HCT116 (cell line): ENCODE measurements at regions not wholly inside any gene's neighbourhood (a gene's known extent, or its start where the extent isn't known, plus 50 kb on each side); places are given as distances from the start of the nearest gene placed in this dataset.

Source experiments
- ATAC-seq: fragments of 200-7000 bp; cut with Tn5 transposase; 2 replicates; pipeline ENCODE4 v1.9.1; 2020; ENCODE audit warnings: mild to moderate bottlenecking, moderate library complexity
- BruUV-seq: library from RNA; stranded (reverse); fragments of 400-500 nt; replicated peaks from 2 replicates; lab custom pipeline; 2021; lab: Mats Ljungman, UMichigan
- CTCF ChIA-PET: fragments of 300-600 bp; sonication (Branson Sonifier 250); formaldehyde crosslinking; loops from one replicate; lab custom pipeline; 2021; ENCODE audit warnings: antibody characterized with exemption; lab: Charles Lee
- POLR2A ChIA-PET: fragments of 300-600, 350-600 bp; sonication (Branson Sonifier 250); formaldehyde crosslinking; loops from one replicate; lab custom pipeline; 2021; ENCODE audit warnings: antibody characterized with exemption; lab: Charles Lee
- RAD21 ChIA-PET, 2 experiments: fragments of 300-600 bp; sonication (Branson Sonifier 250); formaldehyde crosslinking; loops; one replicate each; lab custom pipeline; 2023; ENCODE audit warnings: low total read pairs in 2 of 2; ENCODE audit not compliant: uncharacterized antibody in 2 of 2, unreplicated experiment in 2 of 2, low non-redundant PET in 1 of 2; lab: Charles Lee
- DNase-seq: peaks from one replicate; pipeline ENCODE4 v3.0.0-alpha.2; 2010; ENCODE audit warnings: low read depth, low spot score
- H2AFZ ChIP-seq: fragments of 200-600 bp; shearing (Covaris generic), sonication (generic); 2 replicates; pipeline ENCODE4 v1.6.1; 2017; ENCODE audit warnings: low read depth, mixed run types, mixed read lengths, antibody characterized with exemption, low read length; ENCODE audit not compliant: poor library complexity, severe bottlenecking
- H3K27ac ChIP-seq: 2 replicates; pipeline ENCODE4 v1.5.1; 2012; ENCODE audit warnings: low read depth, low read length
- H3K27me3 ChIP-seq: fragments of 200-600 bp; sonication (generic); 2 replicates; pipeline ENCODE4 v1.6.1; 2016; ENCODE audit warnings: mixed run types, low read length, mixed read lengths; ENCODE audit not compliant: insufficient read depth
- H3K36me3 ChIP-seq, 2 experiments: fragments of 200-500 bp in 1 of 2; fragments of 200-600 bp in 1 of 2; sonication (Bioruptor generic) in 1 of 2; sonication (generic) in 1 of 2; 2 replicates each; pipeline versions ENCODE4 v1.5.1 to v1.6.1; 2014 to 2016; ENCODE audit warnings: low read length in 2 of 2, inconsistent platforms in 1 of 2, mixed read lengths in 1 of 2, mixed run types in 1 of 2; ENCODE audit not compliant: insufficient read depth in 2 of 2, control insufficient read depth in 1 of 2
- H3K4me1 ChIP-seq, 2 experiments: fragments of 200-600 bp in 1 of 2; sonication (generic) in 1 of 2; 2 replicates each; pipeline versions ENCODE4 v1.5.1 to v1.6.1; 2012 to 2017; ENCODE audit warnings: low read length in 2 of 2, inconsistent platforms in 1 of 2, mild to moderate bottlenecking in 1 of 2, mixed read lengths in 1 of 2, mixed run types in 1 of 2, moderate library complexity in 1 of 2; ENCODE audit not compliant: insufficient read depth in 2 of 2, control insufficient read depth in 1 of 2
- H3K4me2 ChIP-seq: fragments of 200-600 bp; sonication (generic); 2 replicates; pipeline ENCODE4 v1.6.1; 2017; ENCODE audit warnings: mixed run types, low read length, mixed read lengths
- H3K4me3 ChIP-seq, 2 experiments: fragments of 200-600 bp in 1 of 2; sonication (generic) in 1 of 2; replicated peaks in 1 of 2; 2 replicates each; pipeline ENCODE4 v1.5.1; 2011 to 2016; ENCODE audit warnings: low read length in 2 of 2, control low read depth in 1 of 2, low read depth in 1 of 2, mild to moderate bottlenecking in 1 of 2, mixed read lengths in 1 of 2, mixed run types in 1 of 2
- H3K79me2 ChIP-seq: fragments of 200-600 bp; sonication (generic); 2 replicates; pipeline ENCODE4 v1.6.1; 2017; ENCODE audit warnings: mild to moderate bottlenecking, mixed run types, low read length, moderate library complexity, mixed read lengths; ENCODE audit not compliant: insufficient read depth
- H3K9ac ChIP-seq: fragments of 200-600 bp; sonication (generic); 2 replicates; pipeline ENCODE4 v1.6.1; 2016; ENCODE audit warnings: low read length, mixed read lengths
- H3K9me2 ChIP-seq: fragments of 200-600 bp; sonication (generic), shearing (Covaris generic); 2 replicates; pipeline ENCODE4 v1.6.1; 2017; ENCODE audit warnings: mixed run types, mild to moderate bottlenecking, moderate library complexity; ENCODE audit not compliant: insufficient read depth
- H3K9me3 ChIP-seq, 2 experiments: fragments of 200-500 bp in 1 of 2; fragments of 200-600 bp in 1 of 2; sonication (Bioruptor generic) in 1 of 2; sonication (generic) in 1 of 2; 2 replicates each; pipeline ENCODE4 v1.6.1; 2014 to 2017; ENCODE audit warnings: low read length in 2 of 2, mixed read lengths in 2 of 2, inconsistent platforms in 1 of 2, low read depth in 1 of 2, mild to moderate bottlenecking in 1 of 2, mixed run types in 1 of 2, moderate library complexity in 1 of 2; ENCODE audit not compliant: control insufficient read depth in 1 of 2, insufficient read depth in 1 of 2
- H4K20me1 ChIP-seq: fragments of 200-600 bp; sonication (generic), shearing (Covaris generic); 2 replicates; pipeline ENCODE4 v1.6.1; 2017; ENCODE audit warnings: mixed run types, mild to moderate bottlenecking, moderate library complexity; ENCODE audit not compliant: insufficient read depth
- CEBPB ChIP-seq: IDR thresholded peaks from 2 replicates; pipeline ENCODE4 v1.6.1; 2012; ENCODE audit warnings: low read depth
- EGR1 ChIP-seq: IDR thresholded peaks from 2 replicates; pipeline ENCODE4 v1.6.1; 2012; ENCODE audit warnings: low read depth
- ELF1 ChIP-seq: IDR thresholded peaks from 2 replicates; pipeline ENCODE4 v1.6.1; 2012; ENCODE audit warnings: low read depth, borderline replicate concordance
- EZH2 ChIP-seq: fragments of 200-600 bp; sonication (generic); IDR thresholded peaks from 2 replicates; pipeline ENCODE4 v1.6.1; 2017; ENCODE audit warnings: antibody characterized with exemption, mixed run types
- EZH2phosphoT487 ChIP-seq: fragments of 200-600 bp; IDR thresholded peaks from 2 replicates; pipeline ENCODE4 v1.6.1; 2018; ENCODE audit warnings: antibody characterized with exemption, borderline replicate concordance
- FOSL1 ChIP-seq: IDR thresholded peaks from 2 replicates; pipeline ENCODE4 v1.6.1; 2012; ENCODE audit warnings: low read depth
- JUND ChIP-seq: IDR thresholded peaks from 2 replicates; pipeline ENCODE4 v1.6.1; 2012
- POLR2A ChIP-seq: IDR thresholded peaks from 2 replicates; pipeline ENCODE4 v1.7.0; 2011; ENCODE audit warnings: borderline replicate concordance; ENCODE audit not compliant: insufficient read depth, insufficient read length; ENCODE audit errors: extremely low read depth
- POLR2AphosphoS5 ChIP-seq: IDR thresholded peaks from 2 replicates; pipeline ENCODE4 v1.6.1; 2011; ENCODE audit warnings: mild to moderate bottlenecking, low read depth, low read length, moderate library complexity
- SIN3A ChIP-seq: IDR thresholded peaks from 2 replicates; pipeline ENCODE4 v1.6.1; 2012; ENCODE audit warnings: low read depth
- ZFX ChIP-seq: fragments of 450-650 bp; IDR thresholded peaks from 2 replicates; pipeline ENCODE4 v1.6.1; 2017
- ZNF274 ChIP-seq: fragments of 200-500 bp; sonication (Bioruptor generic); IDR thresholded peaks from 2 replicates; pipeline ENCODE4 v1.6.1; 2014; ENCODE audit warnings: mild to moderate bottlenecking, low read depth, low read length, inconsistent platforms
- intact Hi-C: fragments of 100-400 bp; cut with micrococcal nuclease; formaldehyde crosslinking; loops from 2 replicates; pipeline ENCODE4 v1.10.0; 2022
- TF ChIP-seq, protein P1 (sequence below), 3 experiments: fragments of 200-600 bp in 1 of 3; sonication (generic) in 1 of 3; IDR thresholded peaks in 2 of 3; conservative IDR thresholded peaks in 1 of 3; 2 replicates each; pipeline ENCODE4 v1.5.1; 2012 to 2017; ENCODE audit warnings: low read depth in 2 of 3, low read length in 2 of 3, antibody characterized with exemption in 1 of 3, borderline replicate concordance in 1 of 3, control low read depth in 1 of 3, mild to moderate bottlenecking in 1 of 3, mixed read lengths in 1 of 3, mixed run types in 1 of 3, moderate library complexity in 1 of 3; ENCODE audit not compliant: insufficient read depth in 1 of 3
- TF ChIP-seq, protein P2 (sequence below): IDR thresholded peaks from 2 replicates; pipeline ENCODE4 v1.6.1; 2012
- TF ChIP-seq, protein P3 (sequence below): IDR thresholded peaks from 2 replicates; pipeline ENCODE4 v1.6.1; 2012
- TF ChIP-seq, protein P4 (sequence below): IDR thresholded peaks from 2 replicates; pipeline ENCODE4 v1.6.1; 2011; ENCODE audit warnings: mild to moderate bottlenecking, low read length, moderate library complexity; ENCODE audit not compliant: insufficient replicate concordance; ENCODE audit errors: extremely low read depth
- TF ChIP-seq, protein P5 (sequence below): IDR thresholded peaks from 2 replicates; pipeline ENCODE4 v1.6.1; 2012; ENCODE audit warnings: low read depth

DNA sequence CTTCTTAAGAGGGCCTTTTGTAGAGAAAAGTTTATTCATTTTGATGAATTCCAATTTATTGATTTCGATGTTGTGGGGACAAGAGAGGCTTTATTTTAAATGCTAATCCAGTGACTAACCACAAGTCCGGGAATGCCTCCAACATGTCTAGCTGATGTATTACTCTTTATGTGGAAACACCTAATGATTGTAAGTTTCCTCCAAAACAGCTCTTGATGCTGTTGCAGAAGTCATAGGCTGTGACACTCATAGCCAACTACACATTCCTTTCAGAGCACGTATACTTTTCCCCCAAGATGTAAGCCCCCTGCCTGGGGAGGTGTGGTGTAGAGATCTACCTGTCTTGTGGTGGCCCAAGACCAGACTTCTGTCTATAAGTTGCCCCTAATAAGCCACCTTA is 61.3 kb upstream of the RNF24 start (continued):
- TF ChIP-seq, protein P1, sequence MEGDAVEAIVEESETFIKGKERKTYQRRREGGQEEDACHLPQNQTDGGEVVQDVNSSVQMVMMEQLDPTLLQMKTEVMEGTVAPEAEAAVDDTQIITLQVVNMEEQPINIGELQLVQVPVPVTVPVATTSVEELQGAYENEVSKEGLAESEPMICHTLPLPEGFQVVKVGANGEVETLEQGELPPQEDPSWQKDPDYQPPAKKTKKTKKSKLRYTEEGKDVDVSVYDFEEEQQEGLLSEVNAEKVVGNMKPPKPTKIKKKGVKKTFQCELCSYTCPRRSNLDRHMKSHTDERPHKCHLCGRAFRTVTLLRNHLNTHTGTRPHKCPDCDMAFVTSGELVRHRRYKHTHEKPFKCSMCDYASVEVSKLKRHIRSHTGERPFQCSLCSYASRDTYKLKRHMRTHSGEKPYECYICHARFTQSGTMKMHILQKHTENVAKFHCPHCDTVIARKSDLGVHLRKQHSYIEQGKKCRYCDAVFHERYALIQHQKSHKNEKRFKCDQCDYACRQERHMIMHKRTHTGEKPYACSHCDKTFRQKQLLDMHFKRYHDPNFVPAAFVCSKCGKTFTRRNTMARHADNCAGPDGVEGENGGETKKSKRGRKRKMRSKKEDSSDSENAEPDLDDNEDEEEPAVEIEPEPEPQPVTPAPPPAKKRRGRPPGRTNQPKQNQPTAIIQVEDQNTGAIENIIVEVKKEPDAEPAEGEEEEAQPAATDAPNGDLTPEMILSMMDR (IDR thresholded peaks at IDR 0.05 in 2 of 3, conservative IDR thresholded peaks at IDR 0.05 in 1 of 3; ENCODE audit: borderline replicate concordance in 1 of 3, insufficient read depth in 1 of 3, low read depth in 2 of 3, low read length in 2 of 3), result no peak
- no peak for TF ChIP-seq POLR2A
- TF ChIP-seq, all 23 proteins: peak for 7

DNA sequence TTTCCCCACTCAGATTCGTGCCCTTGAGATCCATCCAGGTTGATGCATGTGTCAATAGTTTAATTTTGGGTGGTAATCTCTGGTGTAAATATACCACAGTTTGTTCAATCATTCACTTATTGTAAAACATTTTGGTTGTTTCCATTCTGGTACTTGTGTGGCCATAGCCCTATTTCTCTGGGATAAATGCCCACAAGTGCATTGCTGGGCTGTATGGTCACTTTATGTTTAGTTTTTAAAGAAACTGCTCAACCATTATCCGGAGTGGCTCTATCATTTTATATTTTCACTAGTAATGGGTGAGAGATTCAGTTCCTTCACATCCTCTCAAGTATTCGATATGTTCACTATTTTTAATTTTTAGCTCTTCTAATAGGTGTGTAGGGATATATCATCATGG is 60.7 kb upstream of the RNF24 start:
- Histone ChIP-seq H3K4me1 (peaks cover 14 to 22% of the 10 kb centered on the region in 2 experiments), H3K9me3 (no peaks in the 10 kb centered on the region), H3K4me2 (peak overlapping the region; percentile 49), H3K9ac (no peak overlapping the region), H2AFZ (no peak overlapping the region), H3K9me2 (no peaks in the 10 kb centered on the region), H4K20me1 (no peaks in the 10 kb centered on the region), H3K27me3 (no peaks in the 10 kb centered on the region; the same call in 1 of the 2 replicates), H3K36me3 (no peaks in the 10 kb centered on the region), H3K27ac (no peak overlapping the region), H3K79me2 (no peaks in the 10 kb centered on the region), H3K4me3 (no peak overlapping the region)
- intact Hi-C loops, result no loop called here
- TF ChIP-seq EZH2, result no peak
- TF ChIP-seq POLR2A, result no peak
- no peak for TF ChIP-seq ZNF274
- TF ChIP-seq FOSL1, result no peak
- TF ChIP-seq, protein P2, sequence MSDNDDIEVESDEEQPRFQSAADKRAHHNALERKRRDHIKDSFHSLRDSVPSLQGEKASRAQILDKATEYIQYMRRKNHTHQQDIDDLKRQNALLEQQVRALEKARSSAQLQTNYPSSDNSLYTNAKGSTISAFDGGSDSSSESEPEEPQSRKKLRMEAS, result no peak
- TF ChIP-seq ELF1, result no peak
- TF ChIP-seq JUND, result no peak
- no peak for TF ChIP-seq SIN3A
- no peak for TF ChIP-seq ZFX
- no peak for TF ChIP-seq CEBPB
- TF ChIP-seq EGR1, result no peak
- TF ChIP-seq, protein P3, sequence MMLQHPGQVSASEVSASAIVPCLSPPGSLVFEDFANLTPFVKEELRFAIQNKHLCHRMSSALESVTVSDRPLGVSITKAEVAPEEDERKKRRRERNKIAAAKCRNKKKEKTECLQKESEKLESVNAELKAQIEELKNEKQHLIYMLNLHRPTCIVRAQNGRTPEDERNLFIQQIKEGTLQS, result no peak
- TF ChIP-seq, protein P4, sequence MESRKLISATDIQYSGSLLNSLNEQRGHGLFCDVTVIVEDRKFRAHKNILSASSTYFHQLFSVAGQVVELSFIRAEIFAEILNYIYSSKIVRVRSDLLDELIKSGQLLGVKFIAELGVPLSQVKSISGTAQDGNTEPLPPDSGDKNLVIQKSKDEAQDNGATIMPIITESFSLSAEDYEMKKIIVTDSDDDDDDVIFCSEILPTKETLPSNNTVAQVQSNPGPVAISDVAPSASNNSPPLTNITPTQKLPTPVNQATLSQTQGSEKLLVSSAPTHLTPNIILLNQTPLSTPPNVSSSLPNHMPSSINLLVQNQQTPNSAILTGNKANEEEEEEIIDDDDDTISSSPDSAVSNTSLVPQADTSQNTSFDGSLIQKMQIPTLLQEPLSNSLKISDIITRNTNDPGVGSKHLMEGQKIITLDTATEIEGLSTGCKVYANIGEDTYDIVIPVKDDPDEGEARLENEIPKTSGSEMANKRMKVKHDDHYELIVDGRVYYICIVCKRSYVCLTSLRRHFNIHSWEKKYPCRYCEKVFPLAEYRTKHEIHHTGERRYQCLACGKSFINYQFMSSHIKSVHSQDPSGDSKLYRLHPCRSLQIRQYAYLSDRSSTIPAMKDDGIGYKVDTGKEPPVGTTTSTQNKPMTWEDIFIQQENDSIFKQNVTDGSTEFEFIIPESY, result no peak
- TF ChIP-seq, protein P5, sequence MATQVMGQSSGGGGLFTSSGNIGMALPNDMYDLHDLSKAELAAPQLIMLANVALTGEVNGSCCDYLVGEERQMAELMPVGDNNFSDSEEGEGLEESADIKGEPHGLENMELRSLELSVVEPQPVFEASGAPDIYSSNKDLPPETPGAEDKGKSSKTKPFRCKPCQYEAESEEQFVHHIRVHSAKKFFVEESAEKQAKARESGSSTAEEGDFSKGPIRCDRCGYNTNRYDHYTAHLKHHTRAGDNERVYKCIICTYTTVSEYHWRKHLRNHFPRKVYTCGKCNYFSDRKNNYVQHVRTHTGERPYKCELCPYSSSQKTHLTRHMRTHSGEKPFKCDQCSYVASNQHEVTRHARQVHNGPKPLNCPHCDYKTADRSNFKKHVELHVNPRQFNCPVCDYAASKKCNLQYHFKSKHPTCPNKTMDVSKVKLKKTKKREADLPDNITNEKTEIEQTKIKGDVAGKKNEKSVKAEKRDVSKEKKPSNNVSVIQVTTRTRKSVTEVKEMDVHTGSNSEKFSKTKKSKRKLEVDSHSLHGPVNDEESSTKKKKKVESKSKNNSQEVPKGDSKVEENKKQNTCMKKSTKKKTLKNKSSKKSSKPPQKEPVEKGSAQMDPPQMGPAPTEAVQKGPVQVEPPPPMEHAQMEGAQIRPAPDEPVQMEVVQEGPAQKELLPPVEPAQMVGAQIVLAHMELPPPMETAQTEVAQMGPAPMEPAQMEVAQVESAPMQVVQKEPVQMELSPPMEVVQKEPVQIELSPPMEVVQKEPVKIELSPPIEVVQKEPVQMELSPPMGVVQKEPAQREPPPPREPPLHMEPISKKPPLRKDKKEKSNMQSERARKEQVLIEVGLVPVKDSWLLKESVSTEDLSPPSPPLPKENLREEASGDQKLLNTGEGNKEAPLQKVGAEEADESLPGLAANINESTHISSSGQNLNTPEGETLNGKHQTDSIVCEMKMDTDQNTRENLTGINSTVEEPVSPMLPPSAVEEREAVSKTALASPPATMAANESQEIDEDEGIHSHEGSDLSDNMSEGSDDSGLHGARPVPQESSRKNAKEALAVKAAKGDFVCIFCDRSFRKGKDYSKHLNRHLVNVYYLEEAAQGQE, result no peak
- no peak for TF ChIP-seq POLR2AphosphoS5
- no peak for TF ChIP-seq EZH2phosphoT487
- CTCF ChIA-PET, result interaction anchor here (1.3 kb wide), 1 partner anchor 9 kb away, joined by 8 read pairs; no protein-coding TSS in a partner anchor
- BruUV-seq, result no TSS peak
- RAD21 ChIA-PET, result interaction anchor here (0.7 to 1.2 kb wide), 1 partner anchor 9 kb away, joined by 4 read pairs; no protein-coding TSS in a partner anchor
- POLR2A ChIA-PET, result no interaction called here
- ATAC-seq (no peak), DNase-seq (no peak)
